HEK293T (cell line): ENCODE measurements at regions not wholly inside any gene's neighbourhood (a gene's known extent, or its start where the extent isn't known, plus 50 kb on each side); places are given as distances from the start of the nearest gene placed in this dataset.

Source experiments
- FOXA1 ChIP-seq: fragments of 450-650 bp; IDR thresholded peaks from 2 replicates; pipeline ENCODE4 v1.6.1; 2016; ENCODE audit warnings: mild to moderate bottlenecking
- SP1 ChIP-seq: fragments of 450-650 bp; IDR thresholded peaks from 2 replicates; pipeline ENCODE4 v1.6.1; 2017

DNA sequence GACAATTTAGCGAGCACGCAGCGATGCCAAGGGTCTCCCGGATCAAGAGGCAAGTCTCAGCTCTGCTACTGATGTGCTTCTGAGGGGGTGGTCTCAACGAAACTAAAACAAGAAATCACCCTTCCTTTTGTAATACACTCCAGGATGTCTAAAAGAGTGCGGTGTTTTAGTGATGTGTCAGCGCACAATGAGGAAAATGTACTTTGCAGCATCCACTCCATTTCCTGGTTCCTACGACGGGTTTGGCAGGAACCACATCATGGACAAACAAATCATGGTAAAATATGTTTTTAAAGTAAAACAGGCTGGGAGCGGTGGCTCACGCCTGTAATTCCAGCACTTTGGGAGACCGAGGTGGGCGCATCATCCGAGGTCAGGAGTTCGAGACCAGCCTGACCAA lies 154.0 kb upstream of the TSC22D1 start:
- no peak for TF ChIP-seq SP1
- no peak for TF ChIP-seq FOXA1
